PC-3 (cell line): ENCODE measurements at regions not wholly inside any gene's neighbourhood (a gene's known extent, or its start where the extent isn't known, plus 50 kb on each side); places are given as distances from the start of the nearest gene placed in this dataset.

Source experiments
- ATAC-seq: fragments of 200-7000 bp; cut with Tn5 transposase; 2 replicates; pipeline ENCODE4 v1.9.1; 2020; ENCODE audit warnings: mild to moderate bottlenecking, moderate library complexity
- BruUV-seq: library from RNA; stranded (reverse); fragments of 400-500 nt; replicated peaks from 2 replicates; lab custom pipeline; 2021; lab: Mats Ljungman, UMichigan
- CTCF ChIA-PET: fragments of 300-600 bp; sonication (Branson Sonifier 250); formaldehyde crosslinking; loops from one replicate; lab custom pipeline; 2022; ENCODE audit warnings: antibody characterized with exemption; lab: Charles Lee
- POLR2A ChIA-PET: fragments of 300-600 bp; sonication (Branson Sonifier 250); formaldehyde crosslinking; loops from one replicate; lab custom pipeline; 2022; ENCODE audit warnings: antibody characterized with exemption; ENCODE audit not compliant: unreplicated experiment; lab: Charles Lee
- DNase-seq: peaks from one replicate; pipeline ENCODE4 v3.0.0-alpha.2; 2015
- H2AFZ ChIP-seq: fragments of 300-600 bp; sonication (generic); 2 replicates; pipeline ENCODE4 v1.6.0; 2016; ENCODE audit warnings: antibody characterized with exemption, low read length
- H3F3A ChIP-seq: fragments of 300-600 bp; sonication (generic); one replicate; pipeline ENCODE4 v1.6.0; 2017; ENCODE audit warnings: antibody characterized with exemption, low read length, control low read depth, mild to moderate bottlenecking; ENCODE audit not compliant: unreplicated experiment
- H3K27ac ChIP-seq: fragments of 300-600 bp; sonication (generic); 2 replicates; pipeline ENCODE4 v1.5.1; 2016; ENCODE audit warnings: mild to moderate bottlenecking, low read length
- H3K27me3 ChIP-seq: fragments of 300-600 bp; sonication (generic); 2 replicates; pipeline ENCODE4 v1.6.1; 2016; ENCODE audit warnings: low read length, mixed read lengths
- H3K36me3 ChIP-seq: fragments of 300-600 bp; sonication (generic); 2 replicates; pipeline ENCODE4 v1.6.1; 2016; ENCODE audit warnings: low read depth, mixed run types, low read length, mixed read lengths
- H3K4me1 ChIP-seq: fragments of 300-600 bp; sonication (generic); 2 replicates; pipeline ENCODE4 v1.5.1; 2016; ENCODE audit warnings: low read length; ENCODE audit not compliant: insufficient read depth
- H3K4me2 ChIP-seq: fragments of 300-600 bp; sonication (generic); 2 replicates; pipeline ENCODE4 v1.6.0; 2016; ENCODE audit warnings: low read length
- H3K4me3 ChIP-seq: fragments of 300-600 bp; sonication (generic); 2 replicates; pipeline ENCODE4 v1.5.1; 2016; ENCODE audit warnings: mild to moderate bottlenecking, low read length, mixed read lengths
- H3K79me2 ChIP-seq: fragments of 300-600 bp; sonication (generic); 2 replicates; pipeline ENCODE4 v1.6.1; 2017; ENCODE audit warnings: low read length, mixed read lengths
- H3K9ac ChIP-seq: fragments of 300-600 bp; sonication (generic); 2 replicates; pipeline ENCODE4 v1.6.0; 2016; ENCODE audit warnings: mild to moderate bottlenecking, low read length
- H3K9me2 ChIP-seq: fragments of 300-600 bp; sonication (generic); replicated peaks from 2 replicates; pipeline ENCODE4 v1.6.1; 2016; ENCODE audit warnings: mixed run types, low read length, mixed read lengths
- H3K9me3 ChIP-seq: fragments of 300-600 bp; sonication (generic); 2 replicates; pipeline ENCODE4 v1.6.1; 2016; ENCODE audit warnings: low read length, mixed read lengths
- H4K20me1 ChIP-seq: fragments of 300-600 bp; sonication (generic); 2 replicates; pipeline ENCODE4 v1.6.1; 2016; ENCODE audit warnings: low read length, mixed read lengths
- EZH2 ChIP-seq: fragments of 300-600 bp; sonication (generic); IDR thresholded peaks from one replicate; pipeline ENCODE4 v1.6.1; 2017; ENCODE audit warnings: antibody characterized with exemption, mild to moderate bottlenecking, low read length; ENCODE audit not compliant: unreplicated experiment
- EZH2phosphoT487 ChIP-seq: fragments of 300-600 bp; sonication (generic); IDR thresholded peaks from 2 replicates; pipeline ENCODE4 v1.6.1; 2018; ENCODE audit warnings: mild to moderate bottlenecking, antibody characterized with exemption, low read length, borderline replicate concordance
- intact Hi-C: fragments of 100-400 bp; cut with micrococcal nuclease; formaldehyde crosslinking; loops from 2 replicates; pipeline ENCODE4 v1.9.0; 2023
- TF ChIP-seq, protein P1 (sequence below): fragments of 300-600 bp; sonication (generic); conservative IDR thresholded peaks from 2 replicates; pipeline ENCODE4 v1.5.1; 2017; ENCODE audit warnings: antibody characterized with exemption, low read depth, mild to moderate bottlenecking, low read length

DNA sequence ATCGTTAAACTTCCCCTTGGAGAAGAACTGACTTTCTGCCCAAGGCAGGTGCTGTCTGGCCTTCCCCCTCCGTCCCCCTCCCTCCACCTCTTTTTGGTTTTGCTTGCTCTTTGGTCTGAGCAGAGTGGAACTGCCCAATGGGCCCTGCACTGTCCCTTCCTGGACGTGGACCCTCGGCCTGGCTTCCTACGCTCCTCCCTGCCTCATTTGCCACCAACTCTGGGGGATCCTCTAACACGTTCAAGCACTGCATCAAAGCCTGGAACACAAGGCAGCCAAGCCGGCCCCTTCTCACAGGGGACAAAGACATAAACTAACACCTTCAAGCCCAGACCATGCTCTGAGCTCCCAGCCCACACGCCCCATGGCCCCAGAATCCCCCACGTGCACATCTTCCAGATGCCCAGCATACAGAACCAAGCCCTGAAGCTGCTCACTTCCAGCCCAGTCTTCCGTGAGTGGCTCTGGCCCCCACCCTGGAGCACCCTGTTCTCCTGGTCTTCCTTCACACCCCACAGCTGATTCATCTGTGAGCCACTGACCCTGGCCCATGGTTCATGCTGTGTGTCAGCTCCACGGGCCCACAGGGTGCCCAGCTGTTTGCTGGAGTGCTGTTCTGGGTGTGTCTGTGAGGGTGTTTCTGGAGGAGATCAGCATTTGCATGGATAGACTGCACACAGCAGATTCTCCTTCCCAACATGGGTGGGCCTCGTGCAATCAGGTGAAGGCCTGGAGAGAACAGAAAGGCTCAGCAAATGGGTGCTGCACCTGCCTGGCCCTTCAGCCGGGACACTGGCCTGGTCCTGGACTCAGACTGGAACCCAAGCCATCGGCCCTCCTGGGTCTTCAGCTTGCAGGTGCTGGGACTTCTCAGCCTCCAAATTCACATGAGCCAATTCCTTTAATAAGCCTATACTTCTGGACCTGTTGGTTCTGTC lies 247.1 kb upstream of the SALL3 start:
- H4K20me1 ChIP-seq: no peaks in the 10 kb centered on the region
- no peak overlapping the region for H3K27ac ChIP-seq
- no peaks in the 10 kb centered on the region for H3F3A ChIP-seq
- TF ChIP-seq EZH2phosphoT487 (no peak), EZH2 (no peak)
- TF ChIP-seq, protein P1, sequence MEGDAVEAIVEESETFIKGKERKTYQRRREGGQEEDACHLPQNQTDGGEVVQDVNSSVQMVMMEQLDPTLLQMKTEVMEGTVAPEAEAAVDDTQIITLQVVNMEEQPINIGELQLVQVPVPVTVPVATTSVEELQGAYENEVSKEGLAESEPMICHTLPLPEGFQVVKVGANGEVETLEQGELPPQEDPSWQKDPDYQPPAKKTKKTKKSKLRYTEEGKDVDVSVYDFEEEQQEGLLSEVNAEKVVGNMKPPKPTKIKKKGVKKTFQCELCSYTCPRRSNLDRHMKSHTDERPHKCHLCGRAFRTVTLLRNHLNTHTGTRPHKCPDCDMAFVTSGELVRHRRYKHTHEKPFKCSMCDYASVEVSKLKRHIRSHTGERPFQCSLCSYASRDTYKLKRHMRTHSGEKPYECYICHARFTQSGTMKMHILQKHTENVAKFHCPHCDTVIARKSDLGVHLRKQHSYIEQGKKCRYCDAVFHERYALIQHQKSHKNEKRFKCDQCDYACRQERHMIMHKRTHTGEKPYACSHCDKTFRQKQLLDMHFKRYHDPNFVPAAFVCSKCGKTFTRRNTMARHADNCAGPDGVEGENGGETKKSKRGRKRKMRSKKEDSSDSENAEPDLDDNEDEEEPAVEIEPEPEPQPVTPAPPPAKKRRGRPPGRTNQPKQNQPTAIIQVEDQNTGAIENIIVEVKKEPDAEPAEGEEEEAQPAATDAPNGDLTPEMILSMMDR: no peak
- ChIA-PET POLR2A (no interaction called here), CTCF (no interaction called here)
- H3K4me3 ChIP-seq: no peak overlapping the region
- H3K79me2 ChIP-seq: no peaks in the 10 kb centered on the region
- no peak overlapping the region for H2AFZ ChIP-seq
- no peak overlapping the region for H3K9ac ChIP-seq
- no peaks in the 10 kb centered on the region for H3K9me3 ChIP-seq
- DNase-seq: no peak
- no peaks in the 10 kb centered on the region for H3K36me3 ChIP-seq
- H3K27me3 ChIP-seq: peaks cover 78% of the 10 kb centered on the region
- no peaks in the 10 kb centered on the region for H3K9me2 ChIP-seq
- no peak overlapping the region for H3K4me2 ChIP-seq
- H3K4me1 ChIP-seq: no peaks in the 10 kb centered on the region
- BruUV-seq: no TSS peak
- intact Hi-C loops: no loop called here
- ATAC-seq: no peak

DNA sequence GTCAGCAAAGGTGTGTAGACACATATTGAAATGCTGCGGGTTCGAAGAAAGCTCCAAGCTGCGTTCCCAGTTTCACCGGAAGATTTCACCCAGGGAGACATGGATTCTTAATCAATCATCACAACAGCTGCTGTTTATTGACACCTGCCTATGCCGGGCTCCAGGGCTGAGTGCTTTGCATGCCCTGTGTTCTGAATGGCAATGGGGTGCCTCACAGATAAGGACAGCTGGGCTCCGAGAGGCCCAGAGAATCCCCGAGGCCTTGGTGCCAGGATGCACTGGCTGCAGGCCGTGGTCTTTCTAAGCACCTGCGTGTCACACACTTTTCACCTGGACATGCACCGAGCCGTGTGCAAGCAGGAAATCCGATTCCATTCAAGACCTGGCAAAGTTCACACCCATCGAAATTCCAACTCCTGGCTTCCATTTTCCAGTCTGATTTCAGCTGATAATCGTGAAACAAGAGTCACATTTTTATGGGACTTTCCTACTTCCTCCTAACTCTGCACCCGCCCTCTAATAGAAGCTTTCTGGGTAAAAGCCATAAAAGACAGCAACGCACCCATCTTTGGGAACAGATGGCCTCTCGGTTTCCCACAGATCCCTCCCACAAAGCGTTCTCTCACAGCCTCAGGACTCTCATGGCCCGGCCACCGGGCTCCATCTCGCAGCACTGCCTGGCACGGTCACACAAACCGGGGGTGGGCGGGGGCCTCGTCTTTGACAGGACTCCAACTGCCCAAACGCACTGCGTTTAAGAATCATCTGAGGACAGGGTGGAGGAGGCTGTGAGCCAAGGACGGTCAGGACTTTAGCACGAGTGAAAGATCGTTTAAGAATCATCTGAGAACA lies 245.6 kb upstream of the SALL3 start:
- intact Hi-C loops: no loop called here
- Histone ChIP-seq H3K4me2 (no peak overlapping the region), H3K36me3 (no peaks in the 10 kb centered on the region), H3K9me3 (no peaks in the 10 kb centered on the region), H4K20me1 (no peaks in the 10 kb centered on the region), H3K9me2 (no peaks in the 10 kb centered on the region), H3K79me2 (no peaks in the 10 kb centered on the region), H3K4me1 (no peaks in the 10 kb centered on the region), H2AFZ (no peak overlapping the region), H3K9ac (no peak overlapping the region), H3F3A (no peaks in the 10 kb centered on the region), H3K27me3 (peaks cover 71% of the 10 kb centered on the region), H3K4me3 (no peak overlapping the region), H3K27ac (no peak overlapping the region)
- no TSS peak for BruUV-seq
- ATAC-seq (no peak), DNase-seq (no peak)
- no peak for TF ChIP-seq EZH2phosphoT487
- TF ChIP-seq, protein P1: no peak
- no peak for TF ChIP-seq EZH2
- POLR2A ChIA-PET: no interaction called here
- CTCF ChIA-PET: no interaction called here
